IPS DF 19.7 (cell line): ENCODE measurements at regions not wholly inside any gene's neighbourhood (a gene's known extent, or its start where the extent isn't known, plus 50 kb on each side); places are given as distances from the start of the nearest gene placed in this dataset.
A peak's percentile ranks its signal among the peaks of the same experiment; 100 is the strongest.

Source experiments
- DNase-seq: peaks from one replicate; pipeline ENCODE4 v3.0.0-alpha.2; 2013; ENCODE audit warnings: low read depth, low spot score

DNA sequence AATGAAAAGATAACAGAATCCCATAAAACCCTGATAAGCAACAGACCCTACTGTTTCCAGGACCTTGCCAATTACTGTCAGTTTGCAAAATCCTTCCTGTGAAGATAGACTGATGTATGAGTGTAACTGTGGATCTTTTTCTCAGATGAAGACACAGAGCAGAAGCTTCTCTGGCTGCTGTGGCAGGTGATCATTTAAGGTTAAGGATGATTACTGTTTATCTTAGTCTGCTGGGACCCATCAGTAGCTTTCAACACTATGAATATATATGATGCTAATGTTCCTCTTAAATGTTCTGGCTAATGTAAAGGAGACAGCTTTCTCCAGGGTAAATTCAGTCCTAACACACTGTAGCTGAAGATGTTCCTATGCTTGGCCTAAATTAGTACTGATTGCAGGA, 56.0 kb upstream of the CTTNBP2 start:
- no peak for DNase-seq

DNA sequence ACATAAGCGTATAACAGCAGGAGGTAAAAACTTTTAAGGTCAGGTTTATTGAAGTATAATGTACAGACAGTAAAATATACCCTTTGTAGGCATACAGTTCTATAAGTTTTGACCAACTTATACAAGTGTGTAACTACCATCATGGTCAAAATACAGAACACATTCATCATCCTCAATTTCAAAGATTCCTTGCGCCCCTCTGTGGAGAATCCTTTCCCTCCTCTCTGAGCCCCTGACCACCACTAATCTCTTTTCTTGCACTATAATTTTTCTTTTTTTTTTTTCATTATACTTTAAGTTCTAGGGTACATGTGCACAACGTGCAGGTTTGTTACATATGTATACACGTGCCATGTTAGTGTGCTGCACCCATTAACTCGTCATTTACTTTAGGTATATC, 58.1 kb upstream of the CTTNBP2 start:
- no peak for DNase-seq

DNA sequence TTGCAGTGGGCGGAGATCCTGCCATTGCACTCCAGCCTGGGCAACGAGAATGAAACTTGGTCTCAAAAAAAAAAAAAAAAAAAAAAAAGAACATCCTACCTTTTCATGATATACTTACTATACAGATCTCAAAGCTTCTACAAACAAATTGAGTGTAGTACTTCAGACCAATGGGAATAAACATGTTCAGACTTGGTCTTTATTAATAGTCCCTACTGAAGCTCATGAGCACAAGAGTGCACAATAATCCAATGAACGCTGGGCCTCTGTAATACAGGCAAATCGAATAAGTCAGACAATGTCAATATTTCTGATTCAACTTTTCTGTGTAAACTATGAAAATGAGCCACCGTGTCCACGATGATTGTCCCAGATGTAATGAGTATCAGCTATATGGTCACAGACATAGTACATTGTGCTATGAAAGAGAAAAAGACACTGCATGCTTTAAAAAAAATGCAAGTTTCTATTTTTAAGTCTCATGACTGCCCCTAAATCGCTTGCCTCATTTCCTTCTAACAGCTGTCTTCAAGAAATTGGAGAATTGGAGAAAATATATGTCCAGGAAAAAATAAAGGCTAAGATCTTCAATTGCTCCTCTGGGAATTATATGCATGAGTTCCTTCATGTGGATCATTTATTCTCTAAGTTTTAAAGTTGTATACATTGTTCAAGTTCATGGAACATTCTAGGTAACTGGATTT, 64.0 kb upstream of the CTTNBP2 start:
- no peak for DNase-seq

DNA sequence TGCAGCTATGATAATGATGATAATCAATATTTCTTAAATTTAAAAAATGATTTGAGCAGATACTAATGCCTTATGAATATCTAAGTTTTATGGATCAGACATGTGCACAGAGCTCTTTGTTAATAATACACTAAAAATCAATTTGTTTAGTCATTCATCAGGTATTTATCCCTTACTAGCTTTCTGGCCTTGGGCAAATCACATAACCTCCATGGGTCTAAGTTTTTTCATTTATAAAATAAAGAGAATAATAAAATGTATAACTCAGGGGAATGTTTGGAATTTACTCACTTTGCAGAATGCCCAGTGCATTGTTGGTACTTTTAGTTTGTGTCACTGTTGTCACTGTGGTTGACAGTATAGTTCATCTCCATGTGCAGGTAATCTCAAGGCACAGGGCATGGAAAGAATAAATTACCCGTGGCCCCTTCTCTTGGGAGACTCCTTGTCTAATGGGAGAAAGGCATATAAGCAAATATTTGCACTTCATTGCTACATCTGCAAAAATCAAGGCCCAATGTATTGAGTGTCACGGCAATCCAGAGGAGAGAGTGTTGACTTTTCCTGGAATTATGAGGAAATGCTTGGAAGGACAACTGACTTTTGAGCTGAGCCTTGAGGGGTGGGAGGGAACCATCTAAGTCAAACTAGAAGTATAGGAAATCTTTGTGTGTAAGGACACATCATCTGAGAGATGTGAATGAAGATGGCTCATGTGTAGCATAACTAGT, 64.7 kb upstream of the CTTNBP2 start:
- DNase-seq = no peak

DNA sequence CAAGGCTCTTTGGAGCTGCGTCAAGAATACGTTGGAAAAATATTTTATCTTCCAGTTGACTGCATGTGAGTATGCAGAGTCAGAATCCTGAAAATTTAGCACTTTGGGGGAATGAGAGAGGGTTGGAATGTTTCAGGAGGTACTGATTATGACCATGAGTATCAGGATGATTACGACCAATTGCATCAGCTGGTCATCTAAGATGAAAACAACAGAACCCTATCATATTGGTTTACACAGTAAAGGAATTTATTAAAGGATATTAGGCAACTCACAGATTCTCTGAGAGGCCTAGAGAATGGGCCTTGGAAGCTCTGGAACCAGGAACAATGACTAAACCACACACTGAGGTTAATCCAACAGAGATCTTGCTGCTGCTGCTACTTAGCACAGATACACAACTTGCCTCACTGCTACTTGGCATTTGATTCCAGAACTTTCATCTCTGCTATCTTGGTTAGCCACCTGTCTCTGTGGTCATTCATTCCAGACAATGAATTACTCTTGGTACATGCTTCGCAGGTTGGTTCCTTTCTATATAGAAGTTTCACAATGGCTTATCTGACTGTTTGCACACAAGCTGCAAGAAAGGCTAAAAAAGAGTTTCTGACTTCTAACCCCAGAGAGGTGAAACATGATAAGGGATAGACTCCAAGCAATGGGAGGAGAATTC, 68.0 kb upstream of the CTTNBP2 start:
- DNase-seq = no peak

DNA sequence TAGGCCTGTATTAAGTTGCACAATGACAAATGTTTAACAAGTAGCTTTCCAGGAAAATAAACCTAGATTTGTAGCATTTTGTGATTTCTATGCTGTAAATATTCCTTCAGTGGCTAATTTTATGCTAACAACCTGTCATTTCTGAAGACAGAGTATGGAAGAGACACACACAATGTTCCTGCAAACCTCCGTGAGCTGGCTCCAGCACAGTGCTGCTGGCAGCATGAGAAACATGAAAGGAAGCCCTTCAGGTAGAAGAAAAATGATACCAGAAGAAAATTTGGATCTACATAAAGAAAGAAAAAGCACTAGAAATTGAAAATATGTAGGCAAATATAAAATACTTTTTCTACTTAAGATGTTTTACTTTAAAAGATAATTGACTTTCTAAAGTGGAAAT, 69.5 kb upstream of the CTTNBP2 start:
- no peak for DNase-seq

DNA sequence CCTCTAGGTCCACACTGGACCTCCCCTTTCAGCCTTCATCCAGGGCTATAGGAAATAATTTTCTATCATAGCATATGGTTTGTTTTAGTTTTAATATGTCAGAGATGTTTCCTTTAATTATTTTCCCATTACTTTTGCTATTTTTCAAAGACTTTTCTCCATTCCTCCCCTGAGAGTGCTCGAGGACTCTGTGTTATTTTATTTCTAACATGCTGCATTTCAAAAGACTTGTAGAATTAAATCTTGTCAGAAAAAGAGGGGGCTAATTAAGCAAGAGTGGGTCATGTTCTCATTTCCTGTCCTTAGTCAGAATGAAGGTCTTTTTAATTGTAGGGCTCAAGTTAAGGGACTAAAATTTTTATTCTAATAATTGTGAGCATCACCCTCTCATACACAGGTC, 71.6 kb upstream of the CTTNBP2 start:
- no peak for DNase-seq

DNA sequence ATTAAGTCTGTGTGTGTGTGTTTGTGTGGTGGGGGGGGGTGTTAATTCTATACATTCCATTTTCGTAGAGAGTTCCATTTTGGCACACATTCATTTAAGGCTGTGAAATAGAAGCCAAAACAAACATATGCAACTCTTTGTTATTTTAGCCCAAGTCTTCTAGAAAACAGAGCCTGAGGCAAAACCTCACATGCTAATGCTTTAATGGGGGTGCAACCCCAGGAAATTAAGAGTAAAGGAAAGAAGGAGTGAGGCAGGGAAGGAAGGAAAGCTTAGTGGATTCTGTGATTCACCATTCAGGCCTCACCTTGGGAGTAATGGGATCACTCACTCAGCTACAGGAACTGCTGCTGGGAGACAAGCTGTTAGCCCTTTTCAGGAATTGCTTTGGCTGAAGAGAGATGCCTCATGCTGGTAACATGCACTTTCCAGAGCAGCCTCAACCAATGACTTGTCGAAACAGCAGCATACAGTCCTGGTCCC, 73.0 kb upstream of the CTTNBP2 start:
- DNase-seq = peak; percentile 50

DNA sequence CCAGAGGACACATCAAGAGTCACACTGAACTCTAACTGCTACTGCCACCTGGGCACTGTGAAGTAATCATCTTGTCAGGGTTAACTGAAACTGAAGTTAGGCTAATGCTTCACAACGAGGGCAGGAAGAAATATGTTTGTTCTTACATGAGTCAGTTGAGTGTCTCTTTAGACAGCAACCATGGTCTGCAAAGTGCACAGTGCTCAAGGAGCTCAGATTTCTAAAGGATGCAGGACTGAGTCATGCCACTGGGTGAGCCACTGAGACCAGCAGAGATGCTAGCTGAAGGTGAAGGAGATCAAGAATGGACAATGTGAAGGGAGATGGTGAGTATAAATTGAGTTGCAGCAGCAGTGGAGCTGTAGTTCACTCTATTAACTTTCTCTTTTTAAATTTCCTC, 76.0 kb upstream of the CTTNBP2 start:
- DNase-seq = no peak

DNA sequence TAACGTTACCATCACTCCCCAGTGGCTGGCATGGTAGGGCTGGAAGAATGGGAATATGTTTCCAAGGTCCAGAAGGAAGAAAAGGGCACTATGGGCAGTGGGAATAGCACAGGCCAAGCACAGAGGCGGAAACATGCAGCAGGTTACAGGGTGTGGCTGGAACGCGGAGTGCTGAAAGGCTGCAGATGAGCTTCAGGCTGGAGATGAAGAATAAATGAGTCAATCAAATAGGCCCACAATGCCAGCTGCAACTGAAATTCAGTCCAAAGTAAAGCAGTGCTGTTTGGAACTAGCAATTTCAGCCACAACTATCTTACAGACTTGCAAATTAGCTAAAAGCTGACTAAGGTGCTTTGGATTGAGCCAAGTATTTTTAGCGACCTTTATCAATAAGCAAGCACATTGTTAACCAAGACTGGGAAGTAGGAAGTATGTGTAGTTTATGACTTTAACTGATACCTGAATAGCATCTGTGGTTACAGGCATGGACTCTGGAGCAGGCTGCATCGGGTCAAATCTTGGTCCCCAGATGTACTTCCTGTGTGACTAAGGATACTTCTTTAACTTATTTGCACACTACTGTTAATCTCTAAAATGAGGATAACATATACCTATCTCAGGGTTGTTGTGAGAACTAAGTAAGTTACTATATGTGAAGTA, 77.5 kb upstream of the CTTNBP2 start:
- DNase-seq = no peak

DNA sequence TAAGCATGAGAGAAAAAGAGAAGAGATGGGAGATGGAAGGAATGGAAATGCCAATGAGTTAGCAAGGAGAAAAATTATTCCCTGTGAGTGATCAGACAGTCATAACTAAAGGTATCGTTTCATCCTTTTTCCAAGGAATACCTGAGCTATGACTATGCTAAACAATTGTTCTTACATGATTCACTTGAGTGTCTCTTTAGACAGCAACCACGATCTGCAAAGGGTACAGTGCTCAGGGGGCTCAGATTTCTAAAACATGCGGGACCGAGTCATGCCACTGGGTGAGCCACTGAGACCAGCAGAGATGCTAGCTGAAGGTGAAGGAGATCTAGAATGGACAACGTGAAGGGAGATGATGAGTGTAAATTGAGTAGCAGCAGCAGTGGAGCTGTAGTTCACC, 78.0 kb upstream of the CTTNBP2 start:
- DNase-seq = no peak

DNA sequence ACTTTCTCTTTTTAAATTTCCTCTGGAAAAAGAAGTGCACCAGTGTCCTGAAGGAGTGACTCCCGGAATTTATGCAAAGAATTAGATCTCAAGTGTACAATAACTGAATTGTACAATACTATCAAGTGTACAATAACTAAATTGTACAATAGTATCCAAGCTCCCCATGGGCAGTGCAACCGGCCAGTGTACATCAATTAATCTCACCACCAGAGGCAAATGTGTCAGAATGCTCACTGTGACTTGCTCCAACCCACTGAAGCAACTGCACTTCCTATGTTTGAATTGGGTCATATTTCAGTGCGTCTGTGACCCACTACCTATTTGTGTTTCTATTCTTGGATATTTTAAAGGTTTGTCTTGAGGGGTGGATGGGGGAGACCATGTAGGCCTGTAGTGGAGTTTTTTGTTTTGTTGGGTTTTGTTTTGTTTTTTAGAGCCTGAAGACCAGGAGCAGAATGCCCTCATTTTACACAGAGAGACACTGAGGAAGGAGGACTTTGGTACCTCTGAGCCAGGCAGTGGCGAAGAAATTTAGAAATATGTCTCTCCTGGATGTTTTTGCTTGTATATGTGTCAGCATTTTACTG, 78.5 kb upstream of the CTTNBP2 start:
- no peak for DNase-seq

DNA sequence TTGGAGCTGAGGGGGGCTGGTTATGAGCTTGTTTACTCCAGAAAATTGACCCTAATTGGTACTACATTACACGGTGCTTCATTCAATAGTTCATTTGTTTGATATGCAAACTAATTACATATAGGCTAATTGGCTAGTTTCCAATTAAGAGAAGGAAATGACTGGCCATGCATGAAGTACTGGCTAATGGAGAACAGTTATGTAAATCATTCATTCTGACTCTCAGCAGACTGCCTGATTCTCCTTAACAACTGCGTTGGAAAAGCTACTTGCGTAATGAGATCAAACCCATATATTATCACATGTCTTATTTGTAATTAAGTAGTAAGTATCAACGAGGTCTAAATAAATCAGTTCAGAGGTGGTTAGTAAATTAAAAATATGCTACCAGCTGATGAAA, 81.8 kb upstream of the CTTNBP2 start:
- no peak for DNase-seq

DNA sequence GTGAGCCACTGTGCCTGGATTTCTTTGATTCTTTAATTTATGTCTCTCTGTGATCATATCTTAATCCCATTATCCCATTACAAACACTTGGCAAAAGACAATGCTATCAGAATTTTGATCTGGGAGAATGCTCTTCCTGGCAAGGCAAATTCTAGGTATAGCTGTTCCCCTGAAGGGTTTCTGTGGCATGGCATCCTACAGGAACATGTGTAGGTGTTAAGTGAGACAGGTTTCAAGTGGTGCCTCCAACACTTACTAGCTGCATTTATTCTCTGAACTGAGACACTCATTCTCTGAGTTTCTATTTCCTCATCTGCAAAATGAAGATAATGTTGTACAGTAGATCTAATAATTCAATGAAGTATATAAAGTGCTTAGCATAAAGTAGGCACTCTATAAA, 87.1 kb upstream of the CTTNBP2 start:
- DNase-seq = no peak

DNA sequence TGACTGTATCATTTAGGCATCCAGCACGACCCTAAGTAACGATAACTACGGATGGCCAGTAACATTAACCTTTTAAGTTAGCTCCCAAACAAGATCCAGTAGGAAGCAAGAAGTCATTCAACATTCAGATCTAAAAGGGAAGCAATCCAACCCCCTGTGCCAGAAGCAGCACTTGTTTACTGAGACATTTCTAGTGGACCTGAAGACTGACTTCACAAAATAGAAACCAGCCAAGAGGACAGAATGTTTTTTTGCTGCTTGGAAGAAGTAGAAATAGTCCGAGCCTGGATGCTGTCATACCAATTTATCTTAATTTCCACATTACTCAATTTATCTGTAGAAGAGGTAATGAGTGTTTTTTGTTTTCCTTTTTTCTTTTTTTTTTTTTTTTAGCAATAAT, 88.0 kb upstream of the CTTNBP2 start:
- no peak for DNase-seq

DNA sequence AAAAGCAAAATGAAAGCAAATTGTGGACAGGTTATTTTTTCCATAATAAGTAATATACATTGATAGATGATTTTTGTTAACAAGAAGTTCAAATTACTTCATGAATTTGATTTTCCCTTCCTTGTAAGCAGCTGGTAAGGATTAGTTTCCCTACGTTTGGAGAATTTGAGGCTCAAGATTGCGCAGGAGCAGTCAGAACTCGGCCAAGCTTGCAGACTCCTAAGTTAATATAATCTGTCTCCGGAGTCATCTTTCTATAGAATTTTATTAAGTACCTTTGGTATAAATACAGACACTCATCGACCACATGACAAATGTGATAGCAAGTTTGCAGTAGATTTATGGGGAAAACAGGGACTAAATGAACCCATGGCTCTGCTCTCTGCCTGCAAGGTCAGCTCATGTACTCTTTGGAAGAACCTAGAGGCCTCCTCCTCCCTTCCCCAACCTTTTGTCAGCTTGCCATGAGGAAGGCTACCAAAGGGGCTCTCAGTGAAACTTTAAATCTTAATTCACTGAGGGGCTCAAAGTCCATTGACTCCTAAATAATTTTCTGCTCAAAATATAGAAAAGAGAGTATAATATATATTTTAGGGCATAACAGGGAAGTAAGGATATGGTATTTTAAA, 89.2 kb upstream of the CTTNBP2 start:
- DNase-seq = no peak

DNA sequence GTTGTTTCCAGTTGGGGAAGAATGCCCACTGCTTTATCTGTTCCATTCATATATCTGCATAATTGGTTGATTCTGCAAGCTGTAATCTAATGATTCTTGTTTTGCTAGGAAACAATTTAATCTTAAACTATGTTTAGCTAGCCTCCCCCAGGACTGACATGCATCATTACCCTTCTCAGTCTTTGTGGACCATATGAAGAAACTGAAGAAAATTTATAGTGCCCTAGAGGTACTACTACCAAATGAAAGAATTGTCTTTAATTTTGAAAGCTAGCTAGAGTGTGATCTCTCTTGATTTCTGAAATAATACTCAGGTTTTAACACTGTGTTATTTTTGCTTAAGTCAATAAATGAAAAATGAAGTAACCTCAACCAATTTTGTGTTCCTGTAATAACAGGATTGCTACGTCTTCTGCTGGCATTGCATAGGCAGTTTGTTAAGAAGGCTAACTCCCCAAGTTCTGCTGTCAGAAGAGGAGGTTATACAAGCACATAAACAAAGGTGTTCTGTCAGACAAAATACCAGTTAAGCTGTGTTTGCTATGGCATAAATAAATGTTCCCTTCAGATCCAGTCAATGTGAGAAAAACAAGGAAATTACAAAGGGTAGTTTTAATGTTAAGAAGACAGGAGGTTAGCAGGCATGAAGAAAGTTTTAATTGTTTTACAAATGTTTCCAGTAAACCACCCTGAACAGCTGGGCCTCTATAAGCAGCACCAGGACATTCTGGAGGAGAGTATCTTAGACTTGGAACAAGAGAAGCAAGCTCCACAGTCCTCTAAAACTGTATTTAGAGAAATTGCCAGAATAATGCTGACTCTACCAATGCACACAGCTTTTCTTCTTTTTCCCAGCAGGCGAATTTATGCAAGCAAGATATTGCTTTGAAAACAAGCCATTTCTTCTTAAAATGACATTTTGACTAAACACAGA, 90.3 kb upstream of the CTTNBP2 start:
- no peak for DNase-seq

DNA sequence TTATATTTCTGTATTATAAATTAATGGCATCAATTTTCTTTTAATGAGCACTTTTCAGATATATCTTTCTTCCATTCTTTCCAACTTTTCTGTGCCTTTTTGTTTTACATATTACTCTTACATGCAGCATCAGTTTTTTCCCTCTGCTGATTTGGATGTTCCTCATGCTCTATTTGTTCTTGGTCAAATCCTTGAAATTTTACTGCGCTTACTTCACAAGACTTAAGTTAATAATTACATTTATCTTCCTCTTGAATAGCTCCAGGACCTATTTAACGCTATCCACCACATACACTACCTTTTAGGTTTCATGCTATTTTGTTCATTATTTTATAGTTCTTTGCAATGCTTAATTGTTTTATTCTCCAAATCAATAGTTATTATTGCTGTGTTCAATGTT, 97.6 kb upstream of the CTTNBP2 start:
- no peak for DNase-seq

DNA sequence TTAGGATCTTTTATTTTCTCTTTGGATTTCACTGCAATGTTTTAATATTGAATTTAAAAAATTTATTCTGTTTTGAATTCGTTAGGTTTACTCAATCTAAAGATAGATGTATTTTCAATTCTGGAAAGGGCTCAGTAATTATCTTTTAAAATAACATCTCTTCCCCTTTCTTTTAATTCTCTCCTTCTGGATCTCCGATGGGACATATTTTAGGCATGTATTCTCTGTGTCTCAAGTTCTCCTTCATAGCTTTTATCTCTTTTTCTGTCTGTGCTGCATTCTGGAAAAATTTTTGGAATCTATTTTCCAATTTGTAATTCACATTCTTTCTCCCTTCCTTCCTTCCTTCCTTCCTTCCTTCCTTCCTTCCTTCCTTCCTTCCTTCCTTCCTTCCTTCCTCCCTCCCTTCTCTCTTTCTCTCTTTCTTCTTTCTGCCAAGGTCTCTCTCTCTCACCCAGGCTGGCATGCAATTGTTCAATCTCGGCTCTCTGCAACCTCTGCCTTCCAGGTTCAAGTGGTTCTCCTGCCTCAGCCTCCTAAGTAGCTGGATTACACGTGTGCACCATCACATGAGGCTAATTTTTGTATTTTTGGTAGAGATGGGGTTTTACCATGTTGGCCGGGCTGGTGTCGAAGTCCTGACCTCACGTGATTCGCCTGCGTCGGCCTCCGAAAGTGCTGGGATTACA, 98.5 kb upstream of the CTTNBP2 start:
- DNase-seq = no peak

DNA sequence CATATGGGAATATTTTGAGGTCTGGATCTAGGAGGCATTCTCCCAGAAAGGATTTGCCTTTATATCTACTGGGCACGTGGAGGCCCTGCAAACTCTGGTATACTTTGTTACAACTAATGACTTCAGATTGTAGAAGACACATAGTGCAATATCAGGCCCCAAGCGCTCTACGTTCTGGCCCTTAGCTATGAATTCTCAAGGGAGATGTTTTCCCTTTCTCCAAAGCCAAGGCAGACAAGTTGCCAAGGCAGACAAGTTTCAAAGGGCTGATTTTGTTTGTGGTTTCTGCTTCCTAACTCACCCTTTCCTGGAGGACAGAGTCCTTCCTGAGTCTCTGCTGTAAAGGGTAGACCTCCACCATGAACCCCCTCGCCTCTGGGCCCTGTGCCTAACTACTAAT, 99.4 kb upstream of the CTTNBP2 start:
- no peak for DNase-seq
